Natural killer cell (primary cell): ENCODE measurements at regions not wholly inside any gene's neighbourhood (a gene's known extent, or its start where the extent isn't known, plus 50 kb on each side); places are given as distances from the start of the nearest gene placed in this dataset.
A peak's percentile ranks its signal among the peaks of the same experiment; 100 is the strongest.

ENCODE experiments used
- ATAC-seq, 3 donors: fragments of 150-1000 bp in 2 of 3; fragments of 200-7000 bp in 1 of 3; cut with Tn5 transposase; 1 replicate in 1 of 3; 2 replicates in 2 of 3; pipeline ENCODE4 v1.10.0; 2021; ENCODE audit warnings: mild to moderate bottlenecking in 2 of 3, moderate library complexity in 2 of 3
- DNase-seq, 2 donors: peaks; one replicate each; pipeline versions ENCODE4 v3.0.0 to v3.0.0-alpha.2; 2013 to 2021; ENCODE audit warnings: mixed read lengths in 1 of 2
- H3K27ac ChIP-seq: one replicate; pipeline ENCODE4 v1.5.1; 2013; ENCODE audit warnings: mild to moderate bottlenecking, low read length
- H3K27me3 ChIP-seq: one replicate; pipeline ENCODE4 v1.6.1; 2013; ENCODE audit warnings: low read length; ENCODE audit not compliant: control insufficient read depth, insufficient read depth
- H3K36me3 ChIP-seq: one replicate; pipeline ENCODE4 v1.6.1; 2013; ENCODE audit warnings: low read length; ENCODE audit not compliant: control insufficient read depth, insufficient read depth
- H3K4me1 ChIP-seq: one replicate; pipeline ENCODE4 v1.6.1; 2013; ENCODE audit warnings: low read length; ENCODE audit not compliant: control insufficient read depth, insufficient read depth
- H3K4me3 ChIP-seq: one replicate; pipeline ENCODE4 v1.5.1; 2013; ENCODE audit warnings: low read length
- H3K9me3 ChIP-seq: one replicate; pipeline ENCODE4 v1.6.1; 2013; ENCODE audit warnings: low read length; ENCODE audit not compliant: control insufficient read depth, insufficient read depth
- H3K27ac Mint-ChIP-seq, 2 donors: one replicate each; pipeline ENCODE4 v1.8.0; 2022; ENCODE audit warnings: mild to moderate bottlenecking in 2 of 2, mixed read lengths in 2 of 2, moderate library complexity in 1 of 2
- H3K27me3 Mint-ChIP-seq, 2 donors: one replicate each; pipeline ENCODE4 v1.8.0; 2022; ENCODE audit warnings: low read depth in 2 of 2, mixed read lengths in 2 of 2
- H3K36me3 Mint-ChIP-seq: one replicate; pipeline ENCODE4 v1.8.0; 2022; ENCODE audit warnings: mixed read lengths
- H3K4me1 Mint-ChIP-seq, 2 donors: one replicate each; pipeline ENCODE4 v1.8.0; 2022; ENCODE audit warnings: mixed read lengths in 2 of 2
- H3K4me3 Mint-ChIP-seq: one replicate; pipeline ENCODE4 v1.8.0; 2022; ENCODE audit warnings: mild to moderate bottlenecking, moderate library complexity, mixed read lengths
- H3K9me3 Mint-ChIP-seq, 2 donors: one replicate each; pipeline ENCODE4 v1.8.0; 2022; ENCODE audit warnings: mixed read lengths in 2 of 2
- WGBS: methylation state at CpG from one replicate; pipeline ENCODE4 v1.1.7; 2013; ENCODE audit warnings: missing lambda C conversion rate; ENCODE audit not compliant: insufficient coverage; 5-methylcytosine and 5-hydroxymethylcytosine counted together
- intact Hi-C: fragments of 100-400 bp; cut with micrococcal nuclease; formaldehyde crosslinking; loops from one replicate; pipeline ENCODE4 v1.14.2; 2022
- TF ChIP-seq, protein P1 (sequence below): fragments of 200-600 bp; IDR thresholded peaks from one replicate; pipeline ENCODE4 v1.8.0; 2022; ENCODE audit warnings: antibody characterized with exemption

DNA sequence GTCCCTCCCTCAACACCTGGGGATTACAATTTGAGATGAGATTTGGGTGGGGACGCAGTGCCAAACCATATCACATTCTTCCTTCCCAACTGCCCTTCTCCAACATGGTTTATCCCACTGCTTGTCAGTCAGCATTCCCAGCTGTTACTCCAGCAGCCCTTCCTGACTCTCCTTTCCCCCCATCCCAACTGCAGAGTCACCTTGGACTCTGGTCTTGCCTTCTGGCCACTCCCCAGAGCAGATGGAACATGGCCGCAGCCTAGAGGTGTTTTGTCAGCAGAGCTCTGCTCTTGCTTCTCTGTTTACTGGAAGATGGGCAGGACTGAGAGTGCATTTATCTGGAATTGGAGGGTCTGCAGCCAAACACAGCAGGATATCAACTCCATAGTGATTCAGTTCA is 51.2 kb upstream of the MEX3C start:
- Histone ChIP-seq H3K9me3 (no peaks in the 10 kb centered on the region), H3K4me3 (no peak overlapping the region), H3K27ac (no peak overlapping the region), H3K27me3 (no peaks in the 10 kb centered on the region), H3K36me3 (no peaks in the 10 kb centered on the region), H3K4me1 (no peaks in the 10 kb centered on the region)
- TF ChIP-seq, protein P1, sequence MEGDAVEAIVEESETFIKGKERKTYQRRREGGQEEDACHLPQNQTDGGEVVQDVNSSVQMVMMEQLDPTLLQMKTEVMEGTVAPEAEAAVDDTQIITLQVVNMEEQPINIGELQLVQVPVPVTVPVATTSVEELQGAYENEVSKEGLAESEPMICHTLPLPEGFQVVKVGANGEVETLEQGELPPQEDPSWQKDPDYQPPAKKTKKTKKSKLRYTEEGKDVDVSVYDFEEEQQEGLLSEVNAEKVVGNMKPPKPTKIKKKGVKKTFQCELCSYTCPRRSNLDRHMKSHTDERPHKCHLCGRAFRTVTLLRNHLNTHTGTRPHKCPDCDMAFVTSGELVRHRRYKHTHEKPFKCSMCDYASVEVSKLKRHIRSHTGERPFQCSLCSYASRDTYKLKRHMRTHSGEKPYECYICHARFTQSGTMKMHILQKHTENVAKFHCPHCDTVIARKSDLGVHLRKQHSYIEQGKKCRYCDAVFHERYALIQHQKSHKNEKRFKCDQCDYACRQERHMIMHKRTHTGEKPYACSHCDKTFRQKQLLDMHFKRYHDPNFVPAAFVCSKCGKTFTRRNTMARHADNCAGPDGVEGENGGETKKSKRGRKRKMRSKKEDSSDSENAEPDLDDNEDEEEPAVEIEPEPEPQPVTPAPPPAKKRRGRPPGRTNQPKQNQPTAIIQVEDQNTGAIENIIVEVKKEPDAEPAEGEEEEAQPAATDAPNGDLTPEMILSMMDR = no peak
- H3K27ac Mint-ChIP-seq = no peak overlapping the region
- DNase-seq (no peak), ATAC-seq (no peak)
- peaks cover 12 to 14% of the 10 kb centered on the region in 2 donors for H3K4me1 Mint-ChIP-seq
- intact Hi-C loops = no loop called here
- peaks cover 5 to 8% of the 10 kb centered on the region in 2 donors for H3K27me3 Mint-ChIP-seq
- no peaks in the 10 kb centered on the region for H3K36me3 Mint-ChIP-seq
- no peak overlapping the region for H3K4me3 Mint-ChIP-seq
- H3K9me3 Mint-ChIP-seq = no peaks in the 10 kb centered on the region
- 100% methylated on average over 2 of the region's 2 CpGs for WGBS

GRCh38 chr18:51250006-51250405 is 52.5 kb upstream of the MEX3C start:
- peaks cover 12 to 14% of the 10 kb centered on the region in 2 donors for H3K4me1 Mint-ChIP-seq
- ATAC-seq (no peak), DNase-seq (no peak)
- H3K36me3 ChIP-seq = no peaks in the 10 kb centered on the region
- peaks cover 5 to 8% of the 10 kb centered on the region in 2 donors for H3K27me3 Mint-ChIP-seq
- H3K4me3 Mint-ChIP-seq = no peak overlapping the region
- no peaks in the 10 kb centered on the region for H3K9me3 Mint-ChIP-seq
- peak overlapping the region in 1 of 2 donors; percentile 46 for H3K27ac Mint-ChIP-seq
- intact Hi-C loops = no loop called here
- no peak overlapping the region for H3K27ac ChIP-seq
- no peaks in the 10 kb centered on the region for H3K27me3 ChIP-seq
- no peaks in the 10 kb centered on the region for H3K36me3 Mint-ChIP-seq
- no peaks in the 10 kb centered on the region for H3K9me3 ChIP-seq
- TF ChIP-seq, protein P1 = no peak
- H3K4me3 ChIP-seq = no peak overlapping the region
- H3K4me1 ChIP-seq = no peaks in the 10 kb centered on the region
- 57% methylated on average over 4 of the region's 4 CpGs for WGBS

- intact Hi-C loops = no loop called here
- Mint-ChIP-seq H3K4me3 (no peak overlapping the region), H3K36me3 (no peaks in the 10 kb centered on the region), H3K4me1 (peaks cover 9 to 12% of the 10 kb centered on the region in 2 donors), H3K27ac (peak overlapping the region in 1 of 2 donors; percentile 46), H3K9me3 (no peaks in the 10 kb centered on the region), H3K27me3 (peaks cover 5 to 8% of the 10 kb centered on the region in 2 donors)
- 95% methylated on average over 3 of the region's 3 CpGs for WGBS
- Histone ChIP-seq H3K27ac (no peak overlapping the region), H3K27me3 (no peaks in the 10 kb centered on the region), H3K9me3 (no peaks in the 10 kb centered on the region), H3K36me3 (no peaks in the 10 kb centered on the region), H3K4me1 (no peaks in the 10 kb centered on the region), H3K4me3 (no peak overlapping the region)
- no peak for DNase-seq
- TF ChIP-seq, protein P1 = no peak
- ATAC-seq = no peak
These were observed 53.1 kb upstream of the MEX3C start for GRCh38 chr18:51250458-51251024.

DNA sequence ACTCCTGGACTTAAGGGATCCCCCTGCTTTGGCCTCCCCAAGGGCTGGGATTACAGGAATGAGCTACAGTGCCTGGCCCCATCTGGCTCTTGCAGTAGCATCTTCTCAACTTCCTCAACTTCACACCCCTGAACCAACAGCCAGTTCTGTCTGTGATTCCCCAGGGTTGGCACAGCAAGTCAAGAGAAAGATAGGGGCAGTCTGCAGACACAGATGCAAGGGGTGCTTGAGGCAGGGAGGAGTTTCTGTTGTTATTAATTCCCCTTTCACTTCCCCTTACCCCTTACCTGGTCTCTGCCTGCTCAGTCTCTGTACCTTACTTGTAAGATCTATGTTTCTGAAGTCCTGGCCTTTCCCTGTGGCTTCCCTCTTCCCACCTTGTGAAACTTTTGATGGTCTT is 54.1 kb upstream of the MEX3C start:
- no peaks in the 10 kb centered on the region for H3K36me3 ChIP-seq
- no peak overlapping the region for H3K27ac ChIP-seq
- Mint-ChIP-seq H3K4me3 (no peak overlapping the region), H3K27ac (no peak overlapping the region), H3K27me3 (peaks cover 5 to 8% of the 10 kb centered on the region in 2 donors), H3K4me1 (peaks cover 9 to 12% of the 10 kb centered on the region in 2 donors), H3K36me3 (no peaks in the 10 kb centered on the region), H3K9me3 (no peaks in the 10 kb centered on the region)
- TF ChIP-seq, protein P1 = no peak
- no peaks in the 10 kb centered on the region for H3K27me3 ChIP-seq
- H3K9me3 ChIP-seq = no peaks in the 10 kb centered on the region
- H3K4me1 ChIP-seq = no peaks in the 10 kb centered on the region
- peak in 1 of 3 donors; percentile 18 for ATAC-seq
- intact Hi-C loops = no loop called here
- no peak overlapping the region for H3K4me3 ChIP-seq
- DNase-seq = peak in 1 of 2 donors; percentile 3
